ENCODE measurements at regions not wholly inside any gene's neighbourhood (a gene's known extent, or its start where the extent isn't known, plus 50 kb on each side); places are given as distances from the start of the nearest gene placed in this dataset.

DNA sequence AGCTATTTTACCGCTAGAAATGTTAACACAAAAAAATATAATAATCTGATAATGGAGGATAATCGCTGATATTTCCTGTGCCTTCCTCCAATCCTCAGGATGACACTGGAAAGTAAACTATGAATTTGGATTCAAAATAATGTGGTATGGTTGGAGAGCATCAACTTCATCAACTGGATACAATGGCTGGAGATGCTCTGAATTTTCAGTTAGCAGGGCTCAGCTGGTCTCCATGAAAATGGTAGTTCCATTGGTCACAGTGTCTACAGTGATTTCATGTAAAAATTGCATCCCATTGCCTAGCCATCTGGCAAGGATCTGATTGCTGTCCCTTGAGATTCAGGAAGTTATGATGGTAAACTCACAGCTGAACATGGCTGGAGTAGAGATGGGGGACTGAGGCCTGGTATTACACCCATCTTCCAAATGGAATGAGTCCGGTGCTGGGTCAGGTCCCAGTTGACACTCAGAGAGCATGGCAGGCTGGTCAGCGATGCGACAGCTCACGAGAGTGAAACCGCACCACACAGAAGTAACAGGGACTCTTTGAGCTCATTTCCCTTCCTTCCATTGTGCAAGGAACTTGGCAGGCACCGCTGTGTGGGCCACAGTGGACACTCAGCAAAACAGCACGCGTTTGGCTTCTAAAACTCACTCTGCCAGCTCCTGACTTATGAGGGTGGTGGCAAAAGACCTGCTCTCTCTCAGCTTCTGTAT lies 142.4 kb upstream of the TNFAIP3 start:
- 97% methylated on average over 10 of the region's 10 CpGs; no CpG with 5 or more reads in 1 of the 2 experiments for WGBS, 2 experiments (ENCODE audit: extremely low coverage in 1 of 2, insufficient coverage in 1 of 2, insufficient read length in 1 of 2, insufficient replicate concordance in 2 of 2, low coverage in 1 of 2, low lambda C conversion rate in 2 of 2, missing lambda C conversion rate in 1 of 2)
- no peaks in the 10 kb centered on the region for H4K20me1 ChIP-seq (replicated peaks in 1 of 2; ENCODE audit: control insufficient read depth in 1 of 2, insufficient read depth in 2 of 2, low read length in 2 of 2)
- no peak overlapping the region for H3K4me2 ChIP-seq (ENCODE audit: insufficient read depth in 1 of 2, low read depth in 2 of 2, low read length in 2 of 2)
- H2BK20ac ChIP-seq (ENCODE audit: low read length) = no peak overlapping the region
- H3K36me3 ChIP-seq (ENCODE audit: control insufficient read depth in 2 of 4, insufficient read depth in 4 of 4, low read length in 3 of 4) = no peaks in the 10 kb centered on the region
- ChIA-PET POLR2A (ENCODE audit: partially characterized antibody) (no interaction called here), CTCF (ENCODE audit: partially characterized antibody) (interaction anchor here (0.6 to 3.7 kb wide), 8 partner anchors 20 to 222 kb away, joined by 3 to 16 read pairs (median 3); partner anchors contain the start of gene TNFAIP3)
- H4K91ac ChIP-seq (replicated peaks; ENCODE audit: insufficient read length, low read length) = no peak overlapping the region
- H2BK12ac ChIP-seq (ENCODE audit: low read depth, low read length) = no peak overlapping the region
- H2BK5ac ChIP-seq (ENCODE audit: low read depth, low read length) = no peak overlapping the region
- H3K4me1 ChIP-seq (replicated peaks in 1 of 4; ENCODE audit: control insufficient read depth in 3 of 4, insufficient read depth in 4 of 4, low read length in 3 of 4) = no peaks in the 10 kb centered on the region
- no peak overlapping the region for H2AK5ac ChIP-seq (ENCODE audit: low read depth, low read length)
- no peaks in the 10 kb centered on the region for H3K79me1 ChIP-seq (ENCODE audit: low read depth, low read length)
- no peak overlapping the region for H4K5ac ChIP-seq (ENCODE audit: insufficient read length, low read depth, low read length)
- no peak for TF ChIP-seq CBX8 (IDR thresholded peaks at IDR 0.05; ENCODE audit: borderline replicate concordance, low read depth, low read length)
- TF ChIP-seq, protein P1, sequence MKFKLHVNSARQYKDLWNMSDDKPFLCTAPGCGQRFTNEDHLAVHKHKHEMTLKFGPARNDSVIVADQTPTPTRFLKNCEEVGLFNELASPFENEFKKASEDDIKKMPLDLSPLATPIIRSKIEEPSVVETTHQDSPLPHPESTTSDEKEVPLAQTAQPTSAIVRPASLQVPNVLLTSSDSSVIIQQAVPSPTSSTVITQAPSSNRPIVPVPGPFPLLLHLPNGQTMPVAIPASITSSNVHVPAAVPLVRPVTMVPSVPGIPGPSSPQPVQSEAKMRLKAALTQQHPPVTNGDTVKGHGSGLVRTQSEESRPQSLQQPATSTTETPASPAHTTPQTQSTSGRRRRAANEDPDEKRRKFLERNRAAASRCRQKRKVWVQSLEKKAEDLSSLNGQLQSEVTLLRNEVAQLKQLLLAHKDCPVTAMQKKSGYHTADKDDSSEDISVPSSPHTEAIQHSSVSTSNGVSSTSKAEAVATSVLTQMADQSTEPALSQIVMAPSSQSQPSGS (IDR thresholded peaks at IDR 0.05; ENCODE audit: low read length) = no peak
- no peak for TF ChIP-seq CTBP2 (IDR thresholded peaks at IDR 0.05; ENCODE audit: borderline replicate concordance, insufficient read depth, insufficient read length, low read length)
- TF ChIP-seq, protein P2, sequence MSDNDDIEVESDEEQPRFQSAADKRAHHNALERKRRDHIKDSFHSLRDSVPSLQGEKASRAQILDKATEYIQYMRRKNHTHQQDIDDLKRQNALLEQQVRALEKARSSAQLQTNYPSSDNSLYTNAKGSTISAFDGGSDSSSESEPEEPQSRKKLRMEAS (IDR thresholded peaks at IDR 0.05) = no peak
- no peak for TF ChIP-seq CHD2 (IDR thresholded peaks at IDR 0.05; ENCODE audit: low read length)
- TF ChIP-seq EP300 (IDR thresholded peaks at IDR 0.05; ENCODE audit: borderline replicate concordance in 1 of 2, low read depth in 2 of 2, low read length in 2 of 2) = no peak
- TF ChIP-seq EGR1 (IDR thresholded peaks at IDR 0.05; ENCODE audit: borderline replicate concordance, low read depth, low read length) = no peak
- no peak for TF ChIP-seq CHD1 (IDR thresholded peaks at IDR 0.05; ENCODE audit: low read depth, low read length)
- TF ChIP-seq SIRT6 (IDR thresholded peaks at IDR 0.05; ENCODE audit: low read length) = no peak
- TF ChIP-seq SUZ12 (IDR thresholded peaks at IDR 0.05; ENCODE audit: low read length) = no peak
- no peak for TF ChIP-seq SP2 (IDR thresholded peaks at IDR 0.05; ENCODE audit: low read length)
- H3K4ac ChIP-seq (replicated peaks; ENCODE audit: insufficient read length, low read depth, low read length) = no peak overlapping the region
- no peak overlapping the region for H3K14ac ChIP-seq (ENCODE audit: insufficient read length)
- H3K56ac ChIP-seq (replicated peaks; ENCODE audit: insufficient read length, low read depth, low read length) = no peak overlapping the region
- no peaks in the 10 kb centered on the region for H3K23me2 ChIP-seq (ENCODE audit: low read depth, low read length)
- H3K27ac ChIP-seq (ENCODE audit: low read depth, low read length) = no peak overlapping the region
- no peaks in the 10 kb centered on the region for H3K79me2 ChIP-seq (ENCODE audit: control insufficient read depth in 1 of 2, insufficient read depth in 2 of 2, low read length in 2 of 2)
- no peak overlapping the region for H3K9ac ChIP-seq (replicated peaks in 1 of 4; ENCODE audit: extremely low read depth in 1 of 4, low read depth in 3 of 4, low read length in 3 of 4)
- H3K23ac ChIP-seq (ENCODE audit: insufficient read length) = no peak overlapping the region
- H2BK15ac ChIP-seq (ENCODE audit: low read length) = no peak overlapping the region
- DNase-seq (ENCODE audit: low read depth in 1 of 2, low spot score in 2 of 2) (no peak), FAIRE-seq (no peak)
- no peak overlapping the region for H2AFZ ChIP-seq (ENCODE audit: low read length)
- no peak overlapping the region for H3K18ac ChIP-seq (ENCODE audit: extremely low read depth, low read length)
- H3K4me3 ChIP-seq (ENCODE audit: extremely low read depth in 1 of 4, insufficient read depth in 2 of 4, low read depth in 3 of 4, low read length in 4 of 4) = no peak overlapping the region
- H4K8ac ChIP-seq (ENCODE audit: extremely low read depth, insufficient read depth, low read length) = no peak overlapping the region
- H2BK120ac ChIP-seq (replicated peaks; ENCODE audit: low read depth, low read length) = no peak overlapping the region
- no peaks in the 10 kb centered on the region; a peak in 1 of 7 replicates for H3K27me3 ChIP-seq (replicated peaks in 1 of 4; ENCODE audit: control insufficient read depth in 3 of 4, extremely low read depth in 1 of 4, insufficient read depth in 3 of 4, low read length in 3 of 4)
- H3K9me3 ChIP-seq (ENCODE audit: insufficient read depth in 2 of 2, low read depth in 1 of 2, low read length in 1 of 2) = no peaks in the 10 kb centered on the region

All from H1 (cell line).